RPMI8226 (cell line): ENCODE measurements at regions not wholly inside any gene's neighbourhood (a gene's known extent, or its start where the extent isn't known, plus 50 kb on each side); places are given as distances from the start of the nearest gene placed in this dataset.

ENCODE experiments used
- DNase-seq: peaks from one replicate; pipeline ENCODE4 v3.0.0-alpha.2; 2015

DNA sequence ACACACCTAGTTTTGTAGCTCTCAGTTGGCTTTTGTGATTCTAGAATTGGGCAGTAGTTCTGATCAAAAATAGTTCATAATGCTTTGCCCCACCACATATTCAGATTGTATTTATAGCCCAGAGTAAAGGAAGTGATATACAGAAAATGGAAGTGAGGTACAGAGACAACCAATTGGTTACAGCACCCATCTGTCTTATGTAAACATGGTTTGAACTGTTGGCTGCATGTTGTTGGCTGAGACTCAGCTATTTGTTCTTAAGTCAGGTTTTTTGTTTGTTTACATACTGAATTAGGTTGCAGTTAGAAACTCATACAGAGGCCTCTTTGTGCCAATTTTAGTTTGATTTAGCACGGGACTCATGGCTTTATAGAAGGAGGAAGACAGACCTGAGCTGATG is 158.9 kb upstream of the GPR26 start:
- peak; percentile 2 for DNase-seq

DNA sequence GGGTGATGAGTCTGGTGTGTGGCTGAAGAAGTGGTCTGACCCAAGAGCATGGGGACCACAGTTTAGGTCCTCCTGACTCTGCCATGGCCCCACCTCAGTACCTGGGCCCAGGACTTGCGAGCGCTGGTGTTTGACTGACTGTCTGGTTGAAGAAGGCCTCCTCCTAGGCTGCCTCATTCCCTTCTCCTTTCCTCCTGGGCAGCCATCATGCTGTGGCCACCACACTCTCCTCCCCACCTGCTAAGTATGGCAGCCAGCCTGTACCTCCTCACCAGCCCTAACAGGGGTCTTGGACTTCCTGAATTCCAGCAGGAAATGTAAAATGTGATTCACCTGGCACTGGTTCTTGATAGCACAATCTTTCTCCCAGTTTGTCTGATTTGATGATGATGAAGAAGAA is 156.8 kb upstream of the GPR26 start:
- DNase-seq, result no peak

DNA sequence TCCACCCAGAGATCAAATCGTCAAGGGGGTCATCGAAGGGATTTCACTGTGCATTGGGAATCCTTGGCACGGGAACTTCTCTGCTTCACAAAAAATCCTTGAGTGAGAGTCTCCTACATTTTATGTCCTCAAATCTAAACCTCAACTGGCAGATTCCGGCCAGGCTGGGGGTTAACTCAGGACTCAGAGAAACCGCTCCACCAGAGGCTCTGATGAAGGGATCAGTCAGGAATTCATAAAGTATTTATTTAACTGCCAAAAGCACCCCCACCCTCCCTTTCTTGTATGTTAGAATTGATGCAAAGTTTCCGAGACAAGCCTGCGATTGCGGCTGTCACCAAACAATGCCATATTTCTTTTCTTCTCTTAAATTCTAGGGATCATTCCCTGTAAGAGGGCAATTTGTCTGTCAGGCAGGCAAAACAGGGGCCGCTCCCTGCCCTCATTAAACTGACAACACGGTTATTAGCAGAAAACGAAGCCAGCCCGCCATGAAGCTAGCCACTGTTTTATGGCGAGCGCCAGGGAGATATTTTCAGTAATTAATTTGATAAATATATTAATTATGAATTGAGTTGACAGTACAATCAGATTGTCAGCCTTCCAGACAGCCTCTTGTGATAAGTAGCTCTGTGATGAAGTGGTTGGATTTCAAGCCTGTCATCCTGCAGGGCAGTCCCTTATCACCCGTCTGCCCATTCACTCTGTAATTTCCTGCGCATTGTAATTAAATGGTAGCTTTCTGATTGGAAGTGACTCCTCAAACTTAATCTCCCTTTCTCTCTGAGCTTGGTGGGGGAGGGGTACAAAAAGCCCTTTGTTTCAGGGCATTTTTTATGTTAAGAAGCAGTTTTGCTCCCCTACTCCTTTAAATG is 153.0 kb upstream of the GPR26 start:
- DNase-seq, result no peak

GRCh38 chr10:123513870-123514269 is 152.3 kb upstream of the GPR26 start:
- DNase-seq, result no peak

DNA sequence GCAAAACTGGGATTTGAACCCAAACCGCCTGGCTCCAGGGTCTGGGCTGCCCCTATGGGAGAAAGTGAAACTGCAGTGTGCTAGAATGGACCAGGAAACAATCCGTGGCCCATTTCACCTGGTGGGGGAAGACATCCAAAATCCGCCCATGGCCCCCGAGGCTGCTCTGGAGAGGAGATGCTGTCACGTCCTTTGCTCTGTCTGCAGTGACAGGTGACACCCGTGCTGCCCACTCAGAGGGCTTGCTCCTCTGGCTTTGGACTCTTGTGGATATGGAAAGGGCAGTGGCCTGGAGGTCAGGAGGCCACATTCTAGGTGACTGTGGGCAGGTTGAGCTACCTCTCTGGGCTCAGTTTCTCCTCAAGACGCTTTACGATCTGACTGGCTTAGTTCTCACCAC is 151.2 kb upstream of the GPR26 start:
- DNase-seq, result no peak

GRCh38 chr10:123515661-123516060 is 150.5 kb upstream of the GPR26 start:
- DNase-seq, result no peak

- no peak for DNase-seq
These were observed 149.9 kb upstream of the GPR26 start for GRCh38 chr10:123516291-123516690.

GRCh38 chr10:123517426-123517825 is 148.7 kb upstream of the GPR26 start:
- no peak for DNase-seq

GRCh38 chr10:123517901-123518300 is 148.3 kb upstream of the GPR26 start:
- no peak for DNase-seq

DNA sequence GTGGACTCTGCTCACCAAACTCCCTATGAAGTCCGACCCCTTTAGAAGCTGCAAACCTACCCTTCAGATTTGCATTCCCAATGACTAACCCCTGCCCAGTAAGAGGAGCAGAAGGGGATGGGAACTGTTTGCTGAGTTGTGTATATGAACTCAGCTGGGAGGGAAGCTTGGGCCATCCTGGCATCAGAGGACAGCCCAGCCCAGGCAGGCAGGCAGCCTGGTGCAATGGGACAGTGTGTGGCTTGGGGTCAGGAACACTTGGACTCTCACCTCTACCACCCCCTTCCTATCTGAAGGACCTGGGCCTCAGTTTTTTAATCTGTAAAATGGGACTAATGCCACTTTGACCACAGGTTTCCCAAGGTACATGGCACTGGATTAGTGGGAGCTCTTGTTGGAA is 147.4 kb upstream of the GPR26 start:
- DNase-seq, result no peak

DNA sequence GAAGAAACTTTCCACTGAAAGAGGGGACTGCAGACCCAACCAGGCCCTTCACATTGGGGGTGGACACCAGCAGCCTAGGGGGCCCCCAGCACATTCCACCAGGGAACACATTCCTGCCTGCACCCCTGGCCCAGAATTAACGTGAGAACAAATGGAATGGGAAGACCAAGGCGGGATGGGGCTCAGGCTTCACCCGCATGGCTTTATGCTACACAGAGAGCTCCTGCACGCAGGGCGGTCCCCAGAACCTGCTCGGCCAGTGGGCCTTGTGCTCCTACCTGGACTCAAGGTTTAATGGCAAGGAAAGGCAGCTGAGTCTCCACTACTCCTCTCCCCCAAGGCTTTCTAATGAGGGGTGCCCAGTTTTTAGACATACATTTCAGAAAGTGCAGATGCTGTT is 146.3 kb upstream of the GPR26 start:
- DNase-seq, result no peak

GRCh38 chr10:123521076-123521475 is 145.1 kb upstream of the GPR26 start:
- DNase-seq, result no peak

DNA sequence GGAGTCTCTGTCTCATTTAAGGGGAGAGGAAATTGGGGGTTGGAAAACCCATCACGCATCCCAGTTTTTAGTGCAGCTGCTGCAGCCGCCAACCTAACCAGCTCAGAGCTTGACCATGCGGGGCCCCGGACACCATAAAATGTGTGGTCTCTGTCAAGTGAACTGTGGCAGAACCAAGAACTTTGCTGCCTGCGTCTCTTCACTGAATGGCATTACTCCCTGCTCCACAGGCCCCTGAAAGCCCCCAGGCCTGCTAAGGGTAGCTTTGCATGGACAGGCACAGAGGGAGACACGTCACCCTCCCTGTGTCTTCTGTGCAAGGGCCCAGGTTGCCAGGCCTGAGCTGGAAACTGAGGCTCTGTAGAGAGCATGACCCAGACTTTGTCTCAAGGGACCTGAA is 144.6 kb upstream of the GPR26 start:
- DNase-seq, result no peak

DNA sequence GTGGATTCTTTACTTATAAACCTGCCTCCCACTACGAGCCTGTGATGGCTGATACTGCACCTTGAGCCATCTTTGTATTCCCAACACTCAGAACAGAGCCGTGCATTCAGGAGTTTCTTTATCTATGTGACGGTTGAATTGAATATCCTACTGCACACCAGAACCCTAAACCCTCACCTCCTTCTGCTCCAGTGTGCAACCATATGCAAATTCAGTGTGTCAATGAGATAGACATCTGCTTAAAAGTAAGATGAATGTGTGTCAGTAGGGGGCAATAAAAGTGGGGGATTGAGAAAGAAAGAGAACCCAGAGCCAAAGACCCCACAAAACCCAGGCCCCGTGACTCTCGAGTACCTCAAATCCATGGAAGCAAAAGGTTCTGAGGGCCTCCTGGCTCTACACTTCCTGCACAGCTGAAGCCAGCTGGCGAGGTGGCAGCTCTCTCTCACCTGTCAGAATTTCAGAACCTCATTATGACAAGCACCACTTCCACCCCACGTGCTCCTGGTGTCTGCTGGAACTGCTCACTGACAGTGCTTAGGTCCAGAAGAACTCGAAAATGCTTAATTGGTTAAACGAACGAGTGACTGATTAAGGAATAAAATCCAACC is 143.3 kb upstream of the GPR26 start:
- no peak for DNase-seq

GRCh38 chr10:123523833-123524232 is 142.3 kb upstream of the GPR26 start:
- no peak for DNase-seq

GRCh38 chr10:123526356-123527064 is 139.6 kb upstream of the GPR26 start:
- DNase-seq, result no peak

DNA sequence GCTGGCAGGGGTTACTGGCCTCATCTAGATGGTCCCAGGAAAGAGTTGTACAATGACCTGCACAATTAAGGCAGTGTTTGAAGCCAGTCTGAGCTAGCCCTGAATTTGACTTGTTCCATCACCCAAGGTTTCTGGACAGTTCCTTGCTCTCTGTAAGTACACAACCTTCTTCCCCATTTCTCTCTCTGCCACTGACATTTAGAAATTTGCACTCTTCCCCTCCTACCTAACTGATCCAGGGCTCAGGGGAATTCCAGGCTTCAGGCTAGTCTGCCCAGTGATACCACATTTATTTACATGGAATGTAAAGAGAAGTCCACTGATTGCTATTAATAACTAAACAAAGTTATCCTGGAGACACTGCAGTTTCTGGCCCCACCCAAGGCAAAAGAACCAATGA is 139.0 kb upstream of the GPR26 start:
- DNase-seq, result no peak

DNA sequence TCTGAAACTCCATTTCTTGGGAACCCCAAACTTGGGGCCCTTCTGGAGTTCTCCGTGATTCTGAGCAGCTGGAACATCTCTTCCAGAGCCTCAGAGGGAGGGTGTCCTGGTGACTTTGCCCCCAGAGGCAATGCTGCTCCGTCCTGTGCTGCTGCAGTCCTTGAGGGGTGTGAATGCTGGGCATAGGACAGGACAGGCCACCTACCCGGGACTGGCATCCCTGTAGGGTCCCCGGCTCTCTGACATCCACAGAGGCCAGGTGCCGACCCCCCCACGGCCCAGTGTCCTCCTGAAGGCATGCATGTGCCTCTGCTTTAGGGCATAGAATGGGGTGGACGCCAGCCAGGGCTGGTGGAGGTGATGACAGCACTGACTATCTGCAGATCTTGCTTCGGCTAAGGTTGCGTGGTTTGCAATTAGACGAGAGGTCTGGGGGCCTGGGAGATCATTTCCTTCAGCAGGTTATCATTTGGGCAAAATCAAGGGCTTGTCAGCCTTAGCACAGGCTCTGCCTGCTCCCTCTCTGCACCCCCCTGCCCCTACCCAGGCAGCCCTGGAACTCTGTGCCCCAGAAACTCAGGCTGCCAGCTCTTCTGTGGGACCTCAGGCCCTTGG is 136.9 kb upstream of the GPR26 start:
- DNase-seq, result no peak

DNA sequence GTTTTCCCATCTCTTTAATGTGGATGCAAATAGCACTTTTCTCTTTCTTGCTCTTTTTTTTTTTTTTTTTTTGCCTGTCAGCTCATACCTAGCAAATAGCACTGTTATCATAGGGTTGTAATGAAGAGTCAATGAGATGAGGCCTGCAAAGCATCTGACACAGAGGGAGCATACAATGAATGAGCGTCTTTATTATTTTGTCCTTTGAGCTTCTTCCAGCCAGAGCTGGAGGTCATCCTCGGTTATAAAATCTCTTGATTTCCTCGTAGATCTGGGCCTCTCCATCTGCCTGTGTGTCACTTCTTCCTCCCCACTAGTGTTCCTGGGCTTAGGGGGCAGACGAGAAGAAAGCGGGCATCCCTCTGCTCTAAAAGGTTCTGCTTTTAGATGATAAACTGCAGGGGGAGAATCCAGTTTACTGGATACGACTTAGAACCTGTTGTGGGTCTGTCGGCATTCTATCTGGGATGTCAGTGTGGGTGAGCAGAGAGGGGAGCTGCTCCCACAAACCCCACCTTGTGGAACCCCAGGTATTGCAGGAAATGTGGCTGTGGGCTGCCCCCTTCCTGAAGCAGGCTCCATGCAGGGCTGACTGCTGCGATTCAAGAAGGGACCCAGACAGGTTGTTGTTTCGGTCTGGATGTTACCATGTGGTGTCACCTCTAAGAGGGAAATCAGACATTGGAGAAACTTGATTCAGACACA is 135.8 kb upstream of the GPR26 start:
- no peak for DNase-seq

- no peak for DNase-seq
These were observed 130.8 kb upstream of the GPR26 start for GRCh38 chr10:123535386-123535785.

DNA sequence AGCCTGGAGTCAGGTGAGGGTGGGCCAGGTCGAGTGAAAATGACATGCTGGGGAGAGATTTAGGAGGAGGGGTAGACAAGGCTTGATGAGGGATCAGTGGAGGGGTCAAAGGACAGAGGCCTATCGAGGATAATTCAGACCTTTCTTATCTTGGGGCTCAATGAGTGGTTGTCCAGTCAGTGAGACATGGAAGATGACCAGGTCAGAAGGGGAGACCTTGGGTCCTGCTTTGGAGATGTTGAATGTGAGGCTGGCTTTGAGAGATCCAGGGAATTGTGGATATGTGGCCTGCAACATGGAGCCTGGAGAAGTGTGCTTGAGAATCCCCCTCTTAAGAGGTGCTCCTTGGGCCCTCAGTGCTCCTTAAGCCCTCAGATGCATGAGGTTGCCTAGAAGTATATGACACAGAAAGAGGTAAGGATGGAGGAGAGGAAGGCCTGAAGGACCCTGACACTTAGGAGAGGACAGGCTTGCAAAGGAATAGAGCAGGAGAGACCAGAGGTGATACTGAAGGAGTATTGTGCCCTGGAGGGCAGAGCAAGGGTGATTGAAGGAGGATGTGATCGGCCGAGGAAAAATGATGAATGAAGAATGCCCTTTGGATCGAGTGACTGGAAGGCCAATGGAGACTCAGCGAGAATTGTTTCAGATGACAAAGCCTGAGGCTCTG is 129.8 kb upstream of the GPR26 start:
- DNase-seq, result no peak
